ENCODE measurements at regions not wholly inside any gene's neighbourhood (a gene's known extent, or its start where the extent isn't known, plus 50 kb on each side); places are given as distances from the start of the nearest gene placed in this dataset.

- no peak for TF ChIP-seq CTCF (IDR thresholded peaks at IDR 0.05)
- TF ChIP-seq POLR2A (IDR thresholded peaks at IDR 0.05), result no peak
- no peak for TF ChIP-seq EP300 (IDR thresholded peaks at IDR 0.05)
- no peak for TF ChIP-seq POLR2AphosphoS5 (IDR thresholded peaks at IDR 0.05)
Observed at GRCh38 chr7:35465791-35466336, 212.0 kb upstream of the TBX20 start.
